Right ventricle myocardium superior (tissue), 1 donor: ENCODE measurements at regions not wholly inside any gene's neighbourhood (a gene's known extent, or its start where the extent isn't known, plus 50 kb on each side); places are given as distances from the start of the nearest gene placed in this dataset.

Experiments used
- ATAC-seq: fragments of 200-7000 bp; cut with Tn5 transposase; one replicate; pipeline ENCODE4 v1.9.1; 2020; ENCODE audit warnings: mild to moderate bottlenecking; ENCODE audit not compliant: poor library complexity
- DNase-seq: peaks from one replicate; pipeline ENCODE4 v3.0.0-alpha.2; 2020
- intact Hi-C: fragments of 100-400 bp; cut with DNase I; formaldehyde crosslinking; loops from one replicate; pipeline ENCODE4 v1.11.2; 2022
- donor health status: DM: no; HTN: yes; CAD: no; lungs with severe emphysema.

GRCh38 chr10:130392031-130392430 lies 255.8 kb downstream of the GLRX3 start:
- no peak for DNase-seq
- no peak for ATAC-seq
- intact Hi-C loops, result no loop called here

GRCh38 chr10:130393342-130393741 lies 257.2 kb downstream of the GLRX3 start:
- intact Hi-C loops, result no loop called here
- DNase-seq (no peak), ATAC-seq (no peak)

- DNase-seq (no peak), ATAC-seq (no peak)
- intact Hi-C loops, result no loop called here
These were observed 258.6 kb downstream of the GLRX3 start for GRCh38 chr10:130394832-130395231.

GRCh38 chr10:130395248-130395936 lies 259.2 kb downstream of the GLRX3 start:
- no peak for DNase-seq
- ATAC-seq, result no peak
- intact Hi-C loops, result no loop called here

GRCh38 chr10:130396044-130396443 lies 259.9 kb downstream of the GLRX3 start:
- DNase-seq (no peak), ATAC-seq (no peak)
- intact Hi-C loops, result no loop called here

- no peak for DNase-seq
- intact Hi-C loops, result no loop called here
- no peak for ATAC-seq
These were observed 262.2 kb downstream of the GLRX3 start for GRCh38 chr10:130398090-130398994.

- DNase-seq, result no peak
- intact Hi-C loops, result no loop called here
- ATAC-seq, result no peak
These were observed 263.3 kb downstream of the GLRX3 start for GRCh38 chr10:130399425-130399950.

- no peak for DNase-seq
- ATAC-seq, result no peak
- intact Hi-C loops, result no loop called here
These were observed 264.7 kb downstream of the GLRX3 start for GRCh38 chr10:130400890-130401289.

GRCh38 chr10:130401860-130402765 lies 265.9 kb downstream of the GLRX3 start:
- no peak for DNase-seq
- intact Hi-C loops, result no loop called here
- no peak for ATAC-seq

GRCh38 chr10:130403153-130404075 lies 267.2 kb downstream of the GLRX3 start:
- DNase-seq (no peak), ATAC-seq (no peak)
- intact Hi-C loops, result no loop called here

GRCh38 chr10:130404476-130405055 lies 268.4 kb downstream of the GLRX3 start:
- no peak for ATAC-seq
- intact Hi-C loops, result no loop called here
- no peak for DNase-seq

- DNase-seq, result no peak
- intact Hi-C loops, result no loop called here
These were observed 270.9 kb downstream of the GLRX3 start for GRCh38 chr10:130407052-130407451.

GRCh38 chr10:130409331-130409730 lies 273.1 kb downstream of the GLRX3 start:
- intact Hi-C loops, result no loop called here
- DNase-seq, result no peak
- no peak for ATAC-seq

More at GRCh38 chr10:130407052-130407451, 270.9 kb downstream of the GLRX3 start:
- no peak for ATAC-seq

- DNase-seq (no peak), ATAC-seq (no peak)
- intact Hi-C loops, result no loop called here
These were observed 273.7 kb downstream of the GLRX3 start for GRCh38 chr10:130409931-130410330.

GRCh38 chr10:130411496-130412085 lies 275.4 kb downstream of the GLRX3 start:
- DNase-seq (no peak), ATAC-seq (no peak)
- intact Hi-C loops, result no loop called here

- intact Hi-C loops, result no loop called here
- no peak for DNase-seq
These were observed 276.1 kb downstream of the GLRX3 start for GRCh38 chr10:130412317-130412716.

More at GRCh38 chr10:130412317-130412716, 276.1 kb downstream of the GLRX3 start:
- no peak for ATAC-seq
